AG10803 (cell line): ENCODE measurements at regions not wholly inside any gene's neighbourhood (a gene's known extent, or its start where the extent isn't known, plus 50 kb on each side); places are given as distances from the start of the nearest gene placed in this dataset.
"Not testable (repeated sequence)": the region's sequence is repeated elsewhere in the genome, so short reads cannot be mapped to it uniquely, and the experiment has no call there.

ENCODE experiments used
- DNase-seq: peaks from one replicate; pipeline ENCODE4 v3.0.0; 2010; ENCODE audit warnings: low read depth
- H3K4me3 ChIP-seq: 2 replicates; pipeline ENCODE4 v1.5.1; 2011; ENCODE audit warnings: mild to moderate bottlenecking, low read length, control low read depth
- TF ChIP-seq, protein P1 (sequence below): conservative IDR thresholded peaks from 2 replicates; pipeline ENCODE4 v1.5.1; 2011; ENCODE audit warnings: mild to moderate bottlenecking, low read length, control low read depth, inconsistent platforms

DNA sequence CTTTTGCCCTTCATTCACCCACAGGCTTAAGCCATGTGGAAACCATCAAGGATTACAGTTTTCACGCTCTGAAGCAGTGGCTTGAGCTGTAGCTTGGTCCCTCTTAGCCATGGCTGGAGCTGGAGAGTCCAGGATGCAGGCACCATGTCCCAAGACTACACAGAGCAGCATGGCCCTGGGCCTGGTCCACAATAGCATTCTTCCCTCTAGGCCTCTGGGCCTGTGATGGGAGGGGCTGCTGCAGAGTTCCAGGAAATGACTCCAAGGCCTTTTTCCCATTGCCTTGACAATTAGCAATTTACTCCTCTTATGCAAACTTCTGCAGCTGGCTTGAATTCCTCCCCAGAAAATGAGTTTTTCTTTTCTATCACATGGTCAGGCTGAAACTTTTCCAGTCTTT, 211.3 kb downstream of the RERGL start:
- TF ChIP-seq, protein P1, sequence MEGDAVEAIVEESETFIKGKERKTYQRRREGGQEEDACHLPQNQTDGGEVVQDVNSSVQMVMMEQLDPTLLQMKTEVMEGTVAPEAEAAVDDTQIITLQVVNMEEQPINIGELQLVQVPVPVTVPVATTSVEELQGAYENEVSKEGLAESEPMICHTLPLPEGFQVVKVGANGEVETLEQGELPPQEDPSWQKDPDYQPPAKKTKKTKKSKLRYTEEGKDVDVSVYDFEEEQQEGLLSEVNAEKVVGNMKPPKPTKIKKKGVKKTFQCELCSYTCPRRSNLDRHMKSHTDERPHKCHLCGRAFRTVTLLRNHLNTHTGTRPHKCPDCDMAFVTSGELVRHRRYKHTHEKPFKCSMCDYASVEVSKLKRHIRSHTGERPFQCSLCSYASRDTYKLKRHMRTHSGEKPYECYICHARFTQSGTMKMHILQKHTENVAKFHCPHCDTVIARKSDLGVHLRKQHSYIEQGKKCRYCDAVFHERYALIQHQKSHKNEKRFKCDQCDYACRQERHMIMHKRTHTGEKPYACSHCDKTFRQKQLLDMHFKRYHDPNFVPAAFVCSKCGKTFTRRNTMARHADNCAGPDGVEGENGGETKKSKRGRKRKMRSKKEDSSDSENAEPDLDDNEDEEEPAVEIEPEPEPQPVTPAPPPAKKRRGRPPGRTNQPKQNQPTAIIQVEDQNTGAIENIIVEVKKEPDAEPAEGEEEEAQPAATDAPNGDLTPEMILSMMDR = no peak
- H3K4me3 ChIP-seq = no peak overlapping the region
- DNase-seq = no peak

DNA sequence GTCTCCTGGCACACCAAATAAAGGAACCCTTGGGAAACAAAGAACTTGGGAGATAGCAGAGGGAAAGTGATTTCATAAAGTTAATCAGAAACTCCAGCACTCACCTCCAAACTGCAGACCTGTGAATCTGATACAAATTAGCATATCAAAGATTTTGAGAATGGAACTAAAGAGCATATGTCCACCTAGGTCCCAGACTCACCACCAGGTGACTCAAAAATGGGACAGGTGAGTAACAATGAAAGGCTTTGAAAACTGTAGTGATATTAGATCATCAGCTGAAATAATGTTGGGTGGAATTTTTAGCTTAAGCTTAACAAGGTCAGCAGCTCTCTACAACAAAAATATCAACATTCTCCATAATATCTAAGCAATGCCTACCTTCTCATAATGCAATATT, 214.8 kb downstream of the RERGL start:
- no peak for DNase-seq
- TF ChIP-seq, protein P1 = no peak
- no peak overlapping the region for H3K4me3 ChIP-seq

DNA sequence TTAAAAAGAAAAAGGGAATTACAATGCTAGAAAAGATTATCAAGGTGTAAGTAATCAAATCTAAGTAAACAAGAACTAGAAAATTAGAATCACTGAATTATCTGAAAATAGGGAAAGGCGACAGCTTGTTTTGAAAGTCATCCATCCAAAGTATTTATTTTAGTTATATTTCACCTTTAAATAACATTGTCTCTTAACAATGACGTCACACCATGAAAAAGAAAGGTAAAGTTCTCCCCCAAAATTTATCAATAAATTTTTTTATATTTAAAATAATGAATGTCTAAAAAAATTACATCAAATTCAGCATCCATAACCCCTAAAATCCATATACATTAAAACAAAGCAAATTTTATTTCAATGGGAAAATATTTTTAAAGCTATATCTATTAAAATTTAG, 223.2 kb downstream of the RERGL start:
- TF ChIP-seq, protein P1 = no peak
- H3K4me3 ChIP-seq = no peak overlapping the region
- no peak for DNase-seq

DNA sequence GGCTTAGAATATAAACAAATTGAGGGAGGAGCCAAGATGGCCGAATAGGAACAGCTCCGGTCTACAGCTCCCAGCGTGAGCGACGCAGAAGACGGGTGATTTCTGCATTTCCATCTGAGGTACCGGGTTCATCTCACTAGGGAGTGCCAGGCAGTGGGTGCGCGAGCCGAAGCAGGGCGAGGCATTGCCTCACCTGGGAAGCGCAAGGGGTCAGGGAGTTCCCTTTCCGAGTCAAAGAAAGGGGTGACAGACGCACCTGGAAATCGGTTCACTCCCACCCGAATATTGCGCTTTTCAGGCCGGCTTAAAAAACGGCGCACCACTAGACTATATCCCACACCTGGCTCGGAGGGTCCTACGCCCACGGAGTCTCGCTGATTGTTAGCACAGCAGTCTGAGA, 234.4 kb downstream of the RERGL start:
- DNase-seq = not testable (repeated sequence)

DNA sequence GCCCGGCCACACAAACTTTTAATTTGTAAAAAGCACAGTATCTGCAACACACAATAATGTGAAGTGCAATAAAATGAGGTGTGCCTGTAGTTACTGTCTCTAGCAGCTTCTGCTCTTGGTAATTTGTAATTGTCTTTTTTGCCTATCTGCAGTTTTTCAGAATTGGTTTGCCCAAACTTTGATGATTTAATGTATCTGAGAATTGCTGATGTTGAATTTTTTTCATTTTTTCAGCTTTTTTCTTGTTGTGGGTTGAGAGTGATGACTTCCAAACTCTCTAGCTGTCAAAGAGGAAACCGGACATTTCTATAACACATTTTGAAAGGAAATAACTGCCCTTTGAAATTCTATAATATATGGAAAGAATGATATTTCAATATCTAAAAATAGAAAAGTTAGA, 236.9 kb downstream of the RERGL start:
- no peak overlapping the region for H3K4me3 ChIP-seq
- TF ChIP-seq, protein P1 = no peak
- DNase-seq = no peak

More for the DNA sequence above, 234.4 kb downstream of the RERGL start:
- H3K4me3 ChIP-seq = not testable (repeated sequence)

DNA sequence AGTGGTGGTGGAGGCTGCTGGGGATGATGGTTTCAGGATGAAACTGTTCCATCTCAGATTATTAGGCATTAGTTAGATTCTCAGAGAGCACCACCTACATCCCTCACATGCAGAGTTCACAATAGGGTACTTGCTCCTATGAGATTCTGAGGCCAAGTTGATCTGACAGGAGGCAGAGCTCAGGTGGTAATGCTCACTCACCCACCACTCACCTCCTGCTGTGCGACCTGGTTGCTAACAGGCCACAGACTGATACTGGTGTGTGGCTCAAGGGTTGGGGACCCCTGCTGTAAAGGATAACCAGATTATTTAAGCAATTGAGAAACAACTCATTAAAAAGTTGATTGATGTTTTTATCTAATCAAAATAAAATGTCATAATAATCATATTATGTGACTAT, 248.5 kb downstream of the RERGL start:
- TF ChIP-seq, protein P1 = no peak
- H3K4me3 ChIP-seq = no peak overlapping the region
- no peak for DNase-seq

DNA sequence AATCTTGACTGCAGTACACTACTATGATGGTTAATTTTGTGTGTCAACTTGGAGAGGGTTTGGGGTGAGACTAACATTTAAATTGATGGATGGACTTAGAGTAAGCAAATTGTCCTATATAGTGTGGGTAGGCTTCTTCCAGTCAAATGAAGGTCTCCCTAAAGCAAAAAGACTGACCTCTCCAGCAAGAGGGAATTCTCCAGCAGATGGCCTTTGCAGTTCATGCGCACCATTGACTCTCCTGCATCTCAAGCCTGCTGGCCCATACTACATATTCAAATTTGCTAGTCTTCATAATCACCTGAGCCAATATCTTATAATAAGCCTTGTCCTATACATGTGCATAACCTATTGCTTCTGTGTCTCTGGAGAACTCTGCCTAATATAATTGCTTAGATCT, 260.2 kb downstream of the RERGL start:
- no peak overlapping the region for H3K4me3 ChIP-seq
- TF ChIP-seq, protein P1 = no peak
- DNase-seq = no peak

DNA sequence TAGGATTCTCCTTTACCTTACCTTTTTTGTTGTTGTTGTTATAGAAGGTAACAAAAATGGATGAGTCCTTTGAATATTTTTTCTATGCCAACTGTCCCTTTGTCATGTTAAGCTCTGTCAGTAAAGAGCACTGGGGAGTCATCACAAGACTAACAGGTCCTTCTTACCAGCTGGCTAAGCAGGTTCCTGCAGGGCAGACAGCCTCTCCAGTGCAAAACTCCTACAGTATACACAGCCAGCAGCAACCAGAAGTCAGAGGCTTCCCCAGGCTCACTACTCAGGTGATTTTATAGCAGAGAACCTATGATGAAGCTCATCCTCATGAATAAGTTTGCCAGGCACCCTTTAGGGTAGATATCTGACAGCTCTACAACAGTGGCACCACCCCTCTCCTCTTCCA, 271.1 kb downstream of the RERGL start:
- TF ChIP-seq, protein P1 = no peak
- DNase-seq = no peak
- H3K4me3 ChIP-seq = no peak overlapping the region
